Fibroblast of the aortic adventitia (primary cell): ENCODE measurements at regions not wholly inside any gene's neighbourhood (a gene's known extent, or its start where the extent isn't known, plus 50 kb on each side); places are given as distances from the start of the nearest gene placed in this dataset.

Experiments
- DNase-seq: peaks from one replicate; pipeline ENCODE4 v3.0.0-alpha.2; 2010; ENCODE audit warnings: low read depth
- H3K4me3 ChIP-seq: 2 replicates; pipeline ENCODE4 v1.5.1; 2011; ENCODE audit warnings: low read depth, mild to moderate bottlenecking, control low read depth, low read length, moderate library complexity
- TF ChIP-seq, protein P1 (sequence below): IDR thresholded peaks from 2 replicates; pipeline ENCODE4 v1.5.1; 2011; ENCODE audit warnings: mild to moderate bottlenecking, low read length, control low read depth, inconsistent platforms; ENCODE audit not compliant: insufficient read depth

DNA sequence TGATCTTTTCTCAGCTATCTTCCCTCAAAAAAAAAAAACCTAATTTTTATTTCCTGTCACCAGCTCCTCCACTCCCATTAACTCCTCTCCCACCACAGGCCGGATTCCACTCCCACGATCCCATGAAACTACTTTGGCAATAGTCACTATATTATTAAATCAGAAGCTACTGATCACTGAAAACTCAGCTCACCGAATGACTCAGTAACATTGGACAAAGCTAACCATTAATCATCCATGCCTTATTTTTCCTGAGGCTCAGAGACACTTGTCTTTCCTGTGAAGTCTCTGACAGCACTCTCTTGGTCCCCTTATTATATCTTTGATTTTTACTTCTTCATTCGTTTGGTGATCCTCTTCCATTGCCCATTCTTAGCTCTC lies 260.2 kb downstream of the CGGBP1 start:
- TF ChIP-seq, protein P1, sequence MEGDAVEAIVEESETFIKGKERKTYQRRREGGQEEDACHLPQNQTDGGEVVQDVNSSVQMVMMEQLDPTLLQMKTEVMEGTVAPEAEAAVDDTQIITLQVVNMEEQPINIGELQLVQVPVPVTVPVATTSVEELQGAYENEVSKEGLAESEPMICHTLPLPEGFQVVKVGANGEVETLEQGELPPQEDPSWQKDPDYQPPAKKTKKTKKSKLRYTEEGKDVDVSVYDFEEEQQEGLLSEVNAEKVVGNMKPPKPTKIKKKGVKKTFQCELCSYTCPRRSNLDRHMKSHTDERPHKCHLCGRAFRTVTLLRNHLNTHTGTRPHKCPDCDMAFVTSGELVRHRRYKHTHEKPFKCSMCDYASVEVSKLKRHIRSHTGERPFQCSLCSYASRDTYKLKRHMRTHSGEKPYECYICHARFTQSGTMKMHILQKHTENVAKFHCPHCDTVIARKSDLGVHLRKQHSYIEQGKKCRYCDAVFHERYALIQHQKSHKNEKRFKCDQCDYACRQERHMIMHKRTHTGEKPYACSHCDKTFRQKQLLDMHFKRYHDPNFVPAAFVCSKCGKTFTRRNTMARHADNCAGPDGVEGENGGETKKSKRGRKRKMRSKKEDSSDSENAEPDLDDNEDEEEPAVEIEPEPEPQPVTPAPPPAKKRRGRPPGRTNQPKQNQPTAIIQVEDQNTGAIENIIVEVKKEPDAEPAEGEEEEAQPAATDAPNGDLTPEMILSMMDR, result no peak
- no peak overlapping the region for H3K4me3 ChIP-seq
- no peak for DNase-seq

DNA sequence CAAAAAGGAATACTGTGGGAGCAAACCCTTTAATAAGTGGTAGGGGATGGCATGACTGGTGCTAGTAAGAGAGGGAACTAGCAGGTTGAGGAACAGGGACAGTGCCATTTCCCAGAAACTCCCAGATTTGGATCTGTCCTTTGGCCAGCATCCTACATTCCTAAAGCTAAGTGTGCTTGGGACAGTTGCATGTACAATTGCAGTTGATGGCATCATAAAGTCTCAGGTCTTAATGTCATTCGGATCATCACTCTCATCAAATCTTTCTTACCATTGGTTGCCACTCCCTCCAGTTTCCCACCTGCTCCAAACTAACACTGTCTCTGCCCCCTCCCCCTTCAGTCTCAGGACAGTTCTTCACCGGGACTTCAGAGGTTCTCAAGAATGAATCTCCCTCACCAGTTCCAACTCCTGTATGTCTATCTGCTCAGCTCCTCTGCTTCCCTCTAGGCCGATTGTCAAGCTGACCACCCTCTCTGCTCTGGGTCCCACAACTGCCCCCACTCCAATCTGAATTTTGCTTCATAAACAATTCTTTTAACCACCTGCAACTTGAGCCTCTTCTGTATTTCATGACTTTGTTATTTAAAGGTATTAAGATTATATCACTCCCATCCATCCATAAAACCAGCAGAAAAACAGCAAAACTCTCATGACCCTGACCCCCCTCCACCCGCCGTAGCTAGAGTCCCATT lies 260.8 kb downstream of the CGGBP1 start:
- TF ChIP-seq, protein P1, result no peak
- no peak overlapping the region for H3K4me3 ChIP-seq
- no peak for DNase-seq

DNA sequence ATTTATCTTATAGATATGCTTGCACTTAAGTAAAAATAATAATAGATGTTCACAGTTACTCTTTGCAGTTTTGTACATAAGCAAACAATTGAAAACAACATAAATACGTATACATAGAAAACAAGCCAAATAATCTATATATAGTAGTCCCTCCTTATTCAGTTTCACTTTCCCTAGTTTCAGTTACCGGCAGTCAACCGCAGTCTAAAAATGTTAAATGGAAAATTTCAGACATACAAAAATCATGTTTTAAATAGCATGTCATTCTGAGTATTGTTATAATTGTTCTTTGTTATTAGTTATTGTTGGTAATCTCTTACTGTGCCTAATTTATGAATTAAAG lies 262.0 kb downstream of the CGGBP1 start:
- no peak for DNase-seq
- TF ChIP-seq, protein P1, result no peak
- no peak overlapping the region for H3K4me3 ChIP-seq

DNA sequence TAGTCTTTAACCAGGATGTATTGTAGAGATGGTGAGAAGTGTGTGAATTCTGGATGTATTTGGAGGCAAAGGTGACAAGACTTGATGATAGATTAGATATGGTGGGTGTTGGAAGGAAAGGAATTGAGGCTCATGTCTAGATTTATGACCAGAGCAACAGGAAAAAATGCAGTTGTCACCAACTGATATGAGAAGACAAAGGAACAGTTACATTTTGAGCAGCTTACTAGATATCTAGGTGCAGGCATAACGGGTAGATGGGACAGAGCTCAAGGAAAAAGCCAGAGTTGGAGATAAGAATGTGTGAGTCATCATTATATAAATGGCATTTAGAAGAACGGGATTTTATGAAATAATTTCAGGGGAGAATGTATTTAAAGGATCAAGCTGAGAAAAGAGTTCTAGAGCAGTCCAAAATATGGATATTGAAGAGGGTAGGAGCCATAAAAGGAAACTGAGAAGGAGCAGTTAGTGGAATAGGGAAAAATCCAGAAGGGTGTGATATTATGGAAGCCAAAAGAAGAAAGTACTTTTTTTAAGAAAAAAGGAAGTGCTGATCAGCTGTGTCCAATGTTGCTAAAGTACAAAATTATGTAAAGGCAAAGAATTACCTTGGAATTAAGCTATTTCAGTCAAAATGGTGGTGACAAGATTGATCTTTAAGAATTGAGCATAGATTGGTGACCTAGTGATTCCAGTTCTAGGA lies 262.5 kb downstream of the CGGBP1 start:
- DNase-seq, result peak; percentile 49
- no peak overlapping the region for H3K4me3 ChIP-seq
- TF ChIP-seq, protein P1, result no peak

DNA sequence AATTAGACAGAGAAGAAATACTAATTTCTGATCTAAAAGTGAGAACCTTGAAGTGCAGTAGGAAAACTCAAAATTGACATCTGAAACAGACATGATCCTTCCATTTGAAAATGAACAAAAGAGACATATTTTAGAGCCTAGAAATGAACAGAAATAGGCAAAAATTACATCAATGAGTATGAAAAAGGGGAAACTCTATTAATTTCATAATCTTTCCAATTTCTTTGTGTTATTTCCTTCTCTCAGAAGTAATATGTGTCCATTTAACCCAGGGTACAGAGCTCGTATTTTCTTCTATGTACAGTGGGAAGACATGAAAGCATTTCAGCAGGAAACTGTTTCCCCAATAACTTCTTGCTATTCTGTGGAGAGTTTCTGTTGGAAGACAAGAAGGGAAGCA lies 263.1 kb downstream of the CGGBP1 start:
- no peak for DNase-seq
- H3K4me3 ChIP-seq, result no peak overlapping the region
- TF ChIP-seq, protein P1, result no peak

DNA sequence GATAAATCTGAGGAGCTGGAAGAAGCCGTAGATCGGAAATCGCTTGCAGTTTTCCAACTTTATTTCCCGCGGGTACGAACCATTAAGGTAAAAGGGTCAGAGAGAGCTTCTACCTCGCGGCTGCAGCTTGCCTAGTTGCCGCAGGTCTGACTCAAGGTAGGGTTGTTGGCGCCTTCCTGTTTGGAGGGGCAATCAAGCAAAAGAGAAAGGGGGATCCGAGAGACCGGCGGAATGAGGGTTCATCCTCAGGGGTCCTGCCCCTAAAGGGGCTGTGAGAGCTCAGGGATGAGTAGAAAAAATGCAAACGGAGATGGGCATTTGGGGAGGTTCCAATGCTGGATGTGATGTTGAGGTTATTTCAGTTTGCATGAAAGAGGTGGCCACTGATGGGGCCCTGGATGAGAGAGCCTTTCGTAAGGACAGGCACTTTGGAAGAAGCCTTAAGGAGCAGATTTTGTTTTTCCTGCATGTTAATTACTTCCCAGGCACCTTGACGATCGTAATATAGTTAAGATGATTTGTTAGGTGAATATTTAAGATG lies 265.4 kb downstream of the CGGBP1 start:
- TF ChIP-seq, protein P1, result no peak
- peak overlapping the region; percentile 73 for H3K4me3 ChIP-seq
- DNase-seq, result no peak
